HUDEP-2 (cell line): ENCODE measurements at regions not wholly inside any gene's neighbourhood (a gene's known extent, or its start where the extent isn't known, plus 50 kb on each side); places are given as distances from the start of the nearest gene placed in this dataset.
"Not testable (repeated sequence)": the region's sequence is repeated elsewhere in the genome, so short reads cannot be mapped to it uniquely, and the experiment has no call there.

Source experiments
- DNase-seq, 76 experiments: peaks; one replicate each; lab custom pipeline; 2025; ENCODE audit not compliant: unreplicated experiment in 76 of 76; lab: John Stamatoyannopoulos, UW

- peak in 2 of 76 experiments; percentile 13 to 28 for DNase-seq
Measured at GRCh38 chr1:215287362-215287761, 204.8 kb downstream of the KCNK2 start.

GRCh38 chr1:215290018-215290417 is 207.5 kb downstream of the KCNK2 start:
- no peak for DNase-seq

GRCh38 chr1:215292932-215293331 is 210.4 kb downstream of the KCNK2 start:
- DNase-seq: no peak

GRCh38 chr1:215306426-215306825 is 223.9 kb downstream of the KCNK2 start:
- no peak for DNase-seq

- DNase-seq: no peak
Measured at GRCh38 chr1:215321802-215322201, 239.3 kb downstream of the KCNK2 start.

GRCh38 chr1:215323992-215324391 is 241.5 kb downstream of the KCNK2 start:
- not testable (repeated sequence) for DNase-seq

- DNase-seq: no peak
Measured at GRCh38 chr1:215330426-215330825, 236.7 kb upstream of the KCTD3 start.

- DNase-seq: no peak
Measured at GRCh38 chr1:215344539-215344938, 222.6 kb upstream of the KCTD3 start.

- DNase-seq: no peak
Measured at GRCh38 chr1:215345208-215345607, 221.9 kb upstream of the KCTD3 start.

- no peak for DNase-seq
Measured at GRCh38 chr1:215345766-215346165, 221.3 kb upstream of the KCTD3 start.

- no peak for DNase-seq
Measured at GRCh38 chr1:215357901-215358300, 209.2 kb upstream of the KCTD3 start.

GRCh38 chr1:215358356-215358755 is 208.7 kb upstream of the KCTD3 start:
- DNase-seq: no peak

GRCh38 chr1:215360031-215360430 is 207.1 kb upstream of the KCTD3 start:
- no peak for DNase-seq

- DNase-seq: no peak
Measured at GRCh38 chr1:215360758-215361157, 206.3 kb upstream of the KCTD3 start.

GRCh38 chr1:215375381-215375780 is 191.7 kb upstream of the KCTD3 start:
- no peak for DNase-seq

- no peak for DNase-seq
Measured at GRCh38 chr1:215376544-215377264, 190.4 kb upstream of the KCTD3 start.

GRCh38 chr1:215377746-215378145 is 189.4 kb upstream of the KCTD3 start:
- DNase-seq: no peak

GRCh38 chr1:215380566-215380965 is 186.5 kb upstream of the KCTD3 start:
- DNase-seq: no peak

GRCh38 chr1:215393476-215393875 is 173.6 kb upstream of the KCTD3 start:
- no peak for DNase-seq

GRCh38 chr1:215394084-215394991 is 172.8 kb upstream of the KCTD3 start:
- DNase-seq: no peak

- DNase-seq: no peak
Measured at GRCh38 chr1:215397106-215397505, 170.0 kb upstream of the KCTD3 start.

GRCh38 chr1:215397843-215398242 is 169.3 kb upstream of the KCTD3 start:
- DNase-seq: no peak
